GM23338 (cell line): ENCODE measurements at regions not wholly inside any gene's neighbourhood (a gene's known extent, or its start where the extent isn't known, plus 50 kb on each side); places are given as distances from the start of the nearest gene placed in this dataset.

Experiments used
- ATAC-seq: fragments of 200-7000 bp; cut with Tn5 transposase; 3 replicates; pipeline ENCODE4 v1.9.1; 2020
- DNase-seq: peaks from one replicate; pipeline ENCODE4 v3.0.0-alpha.2; 2015; ENCODE audit warnings: low spot score
- H2AFZ ChIP-seq: fragments of 200-600 bp; sonication (generic); 2 replicates; pipeline ENCODE4 v1.8.0; 2016; ENCODE audit warnings: antibody characterized with exemption, mild to moderate bottlenecking, moderate library complexity
- H3F3A ChIP-seq: fragments of 200-600 bp; sonication (generic); replicated peaks from 2 replicates; pipeline ENCODE4 v1.8.0; 2017; ENCODE audit warnings: antibody characterized with exemption, mixed run types, low read depth
- H3K27ac ChIP-seq: fragments of 200-600 bp; sonication (generic); 2 replicates; pipeline ENCODE4 v1.6.1; 2016; ENCODE audit warnings: low read depth
- H3K27me3 ChIP-seq: fragments of 200-600 bp; sonication (generic); 2 replicates; pipeline ENCODE4 v1.8.0; 2016; ENCODE audit warnings: mild to moderate bottlenecking, mixed run types, moderate library complexity; ENCODE audit not compliant: insufficient read depth
- H3K36me3 ChIP-seq: fragments of 200-600 bp; sonication (generic); 2 replicates; pipeline ENCODE4 v1.8.0; 2016; ENCODE audit warnings: mild to moderate bottlenecking; ENCODE audit not compliant: insufficient read depth
- H3K4me1 ChIP-seq: fragments of 200-600 bp; sonication (generic); 2 replicates; pipeline ENCODE4 v1.8.0; 2016; ENCODE audit warnings: mild to moderate bottlenecking, moderate library complexity; ENCODE audit not compliant: insufficient read depth
- H3K4me2 ChIP-seq: fragments of 200-600 bp; sonication (generic); 2 replicates; pipeline ENCODE4 v1.7.1; 2017; ENCODE audit warnings: mixed run types
- H3K4me3 ChIP-seq: fragments of 200-600 bp; sonication (generic); 2 replicates; pipeline ENCODE4 v1.6.1; 2016; ENCODE audit warnings: mixed run types
- H3K79me2 ChIP-seq: fragments of 200-600 bp; sonication (generic); replicated peaks from 2 replicates; pipeline ENCODE4 v1.8.0; 2017; ENCODE audit warnings: mild to moderate bottlenecking; ENCODE audit not compliant: insufficient read depth
- H3K9me2 ChIP-seq: fragments of 200-600 bp; sonication (generic); 2 replicates; pipeline ENCODE4 v1.8.0; 2017; ENCODE audit not compliant: insufficient read depth
- H4K20me1 ChIP-seq: fragments of 200-600 bp; sonication (generic); replicated peaks from 2 replicates; pipeline ENCODE4 v1.8.0; 2017; ENCODE audit warnings: mild to moderate bottlenecking; ENCODE audit not compliant: insufficient read depth
- H3K27ac Mint-ChIP-seq: 2 replicates; pipeline ENCODE4 v1.8.0; 2020; ENCODE audit warnings: inconsistent platforms, mild to moderate bottlenecking, moderate library complexity, mixed read lengths
- H3K27me3 Mint-ChIP-seq: 3 replicates; pipeline ENCODE4 v1.8.0; 2022; ENCODE audit warnings: low read depth, mild to moderate bottlenecking, moderate library complexity, mixed read lengths, inconsistent platforms; ENCODE audit not compliant: insufficient read depth, poor library complexity
- H3K36me3 Mint-ChIP-seq: 3 replicates; pipeline ENCODE4 v1.8.0; 2021; ENCODE audit warnings: low read depth, mild to moderate bottlenecking, inconsistent platforms, moderate library complexity, mixed read lengths
- H3K4me1 Mint-ChIP-seq: 3 replicates; pipeline ENCODE4 v1.8.0; 2020; ENCODE audit warnings: mild to moderate bottlenecking, inconsistent platforms, mixed read lengths
- H3K4me3 Mint-ChIP-seq: 3 replicates; pipeline ENCODE4 v1.8.0; 2021; ENCODE audit warnings: moderate library complexity, mild to moderate bottlenecking, inconsistent platforms, mixed read lengths
- H3K9me3 Mint-ChIP-seq: 3 replicates; pipeline ENCODE4 v1.8.0; 2020; ENCODE audit warnings: moderate library complexity, mild to moderate bottlenecking, inconsistent platforms, mixed read lengths
- CREB1 ChIP-seq: fragments of 250-450 bp; sonication (Bioruptor Pico); IDR thresholded peaks from 2 replicates; pipeline ENCODE4 v1.5.0; 2020; ENCODE audit warnings: low read depth, mild to moderate bottlenecking, moderate library complexity
- CTCF ChIP-seq, 2 experiments: fragments of 200-600 bp in 1 of 2; sonication (generic) in 1 of 2; conservative IDR thresholded peaks; 2 replicates each; pipeline versions ENCODE4 v1.5.1 to v1.6.1; 2016 to 2017; ENCODE audit warnings: antibody characterized with exemption in 2 of 2, low read depth in 2 of 2, mild to moderate bottlenecking in 2 of 2, moderate library complexity in 1 of 2
- EZH2 ChIP-seq: fragments of 200-600 bp; sonication (generic); IDR thresholded peaks from one replicate; pipeline ENCODE4 v1.8.0; 2017; ENCODE audit warnings: antibody characterized with exemption, mild to moderate bottlenecking, low read depth; ENCODE audit not compliant: unreplicated experiment
- EZH2phosphoT487 ChIP-seq: fragments of 200-600 bp; sonication (generic); IDR thresholded peaks from one replicate; pipeline ENCODE4 v1.8.1; 2018; ENCODE audit warnings: antibody characterized with exemption; ENCODE audit not compliant: unreplicated experiment
- JUNB ChIP-seq: IDR thresholded peaks from one replicate; pipeline ENCODE4 v1.6.1; 2016; ENCODE audit warnings: antibody characterized with exemption; ENCODE audit not compliant: unreplicated experiment
- POLR2AphosphoS5 ChIP-seq: IDR thresholded peaks from 2 replicates; pipeline ENCODE4 v1.6.1; 2016; ENCODE audit warnings: antibody characterized with exemption, low read depth
- REST ChIP-seq: IDR thresholded peaks from one replicate; pipeline ENCODE4 v1.6.1; 2018; ENCODE audit warnings: antibody characterized with exemption; ENCODE audit not compliant: unreplicated experiment
- ZNF114 ChIP-seq: fragments of 250-450 bp; sonication (Bioruptor Pico); IDR thresholded peaks from 2 replicates; pipeline ENCODE4 v1.5.0; 2020; ENCODE audit warnings: mild to moderate bottlenecking, moderate library complexity
- ZNF462 ChIP-seq: fragments of 250-450 bp; sonication (Bioruptor Pico); IDR thresholded peaks from 2 replicates; pipeline ENCODE4 v1.5.0; 2020; ENCODE audit warnings: mild to moderate bottlenecking, moderate library complexity
- TF ChIP-seq, protein P1 (sequence below): IDR thresholded peaks from 2 replicates; pipeline ENCODE4 v1.6.1; 2016; ENCODE audit warnings: antibody characterized with exemption

DNA sequence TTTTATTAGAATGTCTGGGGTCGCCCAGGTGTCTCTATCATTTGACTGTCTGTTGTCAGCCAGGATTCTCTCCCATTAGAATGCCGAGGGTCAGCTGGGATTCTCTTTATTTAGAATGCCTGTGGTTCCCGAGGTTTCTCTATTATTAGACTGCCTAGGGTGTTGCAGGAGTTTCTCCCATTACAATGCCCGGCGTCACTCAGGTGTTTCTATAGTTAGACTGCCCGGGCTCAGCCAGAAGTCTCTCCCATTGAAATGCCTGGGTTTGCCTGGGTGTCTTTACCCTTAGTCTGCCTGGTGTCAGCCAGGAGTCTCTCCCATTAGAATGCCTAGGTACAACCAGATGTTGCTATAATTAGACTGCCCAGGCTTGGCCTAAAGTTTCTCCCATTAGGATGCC is 2252.0 kb downstream of the TP53TG3F start:
- no peak for DNase-seq
- Histone ChIP-seq H4K20me1 (no peaks in the 10 kb centered on the region), H2AFZ (no peak overlapping the region), H3K79me2 (no peaks in the 10 kb centered on the region), H3K4me1 (no peaks in the 10 kb centered on the region), H3K27ac (no peak overlapping the region), H3K4me2 (no peak overlapping the region), H3K36me3 (no peaks in the 10 kb centered on the region; the same call in 1 of the 2 replicates), H3F3A (no peaks in the 10 kb centered on the region), H3K4me3 (no peak overlapping the region), H3K9me2 (no peaks in the 10 kb centered on the region), H3K27me3 (no peaks in the 10 kb centered on the region)
- Mint-ChIP-seq H3K36me3 (peaks cover 18% of the 10 kb centered on the region), H3K9me3 (peaks cover 89% of the 10 kb centered on the region), H3K4me3 (no peak overlapping the region), H3K27me3 (no peaks in the 10 kb centered on the region), H3K4me1 (no peaks in the 10 kb centered on the region), H3K27ac (no peak overlapping the region)
- no peak for ATAC-seq
- no peak for TF ChIP-seq EZH2
- TF ChIP-seq ZNF462 = no peak

DNA sequence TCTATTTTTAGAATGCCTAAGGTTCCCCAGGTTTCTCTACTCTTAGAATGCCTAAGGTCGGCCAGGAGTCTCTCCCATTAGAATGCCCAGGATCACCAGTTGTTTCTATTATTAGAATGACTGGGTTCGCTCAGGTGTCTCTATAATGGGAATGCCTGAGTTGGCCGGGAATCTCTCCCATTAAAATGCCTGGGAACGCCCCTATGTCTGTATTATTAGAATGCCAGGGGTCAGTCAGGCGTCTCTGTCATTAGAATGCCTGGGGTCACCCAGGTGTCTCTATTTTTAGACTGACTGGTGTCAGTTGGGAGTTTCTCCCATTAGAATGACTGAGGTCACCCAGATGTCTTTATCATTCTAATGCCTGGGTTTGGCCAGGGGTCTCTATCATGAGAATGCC is 2252.5 kb downstream of the TP53TG3F start:
- no peak overlapping the region for H2AFZ ChIP-seq
- no peak overlapping the region for H3K4me2 ChIP-seq
- DNase-seq = no peak
- no peaks in the 10 kb centered on the region for H3K27me3 Mint-ChIP-seq
- H3K9me2 ChIP-seq = no peaks in the 10 kb centered on the region
- H3K36me3 ChIP-seq = no peaks in the 10 kb centered on the region; the same call in 1 of the 2 replicates
- no peak overlapping the region for H3K4me3 ChIP-seq
- H3K27ac Mint-ChIP-seq = no peak overlapping the region
- H3K4me3 Mint-ChIP-seq = no peak overlapping the region
- H3K36me3 Mint-ChIP-seq = peaks cover 18% of the 10 kb centered on the region
- no peaks in the 10 kb centered on the region for H3F3A ChIP-seq
- no peaks in the 10 kb centered on the region for H3K4me1 ChIP-seq
- H3K27ac ChIP-seq = no peak overlapping the region
- no peaks in the 10 kb centered on the region for H4K20me1 ChIP-seq
- H3K9me3 Mint-ChIP-seq = peaks cover 89% of the 10 kb centered on the region
- no peaks in the 10 kb centered on the region for H3K4me1 Mint-ChIP-seq
- ATAC-seq = no peak
- no peaks in the 10 kb centered on the region for H3K27me3 ChIP-seq
- no peaks in the 10 kb centered on the region for H3K79me2 ChIP-seq
- TF ChIP-seq POLR2AphosphoS5 (no peak), EZH2phosphoT487 (no peak), EZH2 (no peak), CTCF (conservative IDR thresholded peaks at IDR 0.05; ENCODE audit: low read depth in 2 of 2) (no peak), ZNF114 (CRISPR knock-in tag) (no peak), REST (no peak), JUNB (no peak), CREB1 (CRISPR knock-in tag) (no peak)
- TF ChIP-seq, protein P1, sequence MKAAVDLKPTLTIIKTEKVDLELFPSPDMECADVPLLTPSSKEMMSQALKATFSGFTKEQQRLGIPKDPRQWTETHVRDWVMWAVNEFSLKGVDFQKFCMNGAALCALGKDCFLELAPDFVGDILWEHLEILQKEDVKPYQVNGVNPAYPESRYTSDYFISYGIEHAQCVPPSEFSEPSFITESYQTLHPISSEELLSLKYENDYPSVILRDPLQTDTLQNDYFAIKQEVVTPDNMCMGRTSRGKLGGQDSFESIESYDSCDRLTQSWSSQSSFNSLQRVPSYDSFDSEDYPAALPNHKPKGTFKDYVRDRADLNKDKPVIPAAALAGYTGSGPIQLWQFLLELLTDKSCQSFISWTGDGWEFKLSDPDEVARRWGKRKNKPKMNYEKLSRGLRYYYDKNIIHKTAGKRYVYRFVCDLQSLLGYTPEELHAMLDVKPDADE = no peak
